Right atrium auricular region (tissue), 2 donors: ENCODE measurements at regions not wholly inside any gene's neighbourhood (a gene's known extent, or its start where the extent isn't known, plus 50 kb on each side); places are given as distances from the start of the nearest gene placed in this dataset.

Experiments
- DNase-seq: peaks from one replicate; pipeline ENCODE4 v3.0.0-alpha.2; 2019; ENCODE audit warnings: low spot score
- H3K27ac ChIP-seq, 2 donors: fragments of 200-600 bp; sonication (generic); 1 replicate in 1 of 2; 2 replicates in 1 of 2; pipeline ENCODE4 v1.5.1; 2016 to 2019
- H3K27me3 ChIP-seq, 2 donors: fragments of 200-600 bp; sonication (generic); one replicate each; pipeline versions ENCODE4 v1.5.1 to v1.6.0; 2017 to 2019
- H3K36me3 ChIP-seq: fragments of 200-600 bp; sonication (generic); one replicate; pipeline ENCODE4 v1.5.1; 2016
- H3K4me1 ChIP-seq, 2 donors: fragments of 200-600 bp; sonication (generic); one replicate each; pipeline versions ENCODE4 v1.5.1 to v1.6.0; 2017 to 2019
- H3K4me3 ChIP-seq, 2 donors: fragments of 200-600 bp; sonication (generic); 1 replicate in 1 of 2; 2 replicates in 1 of 2; pipeline ENCODE4 v1.5.1; 2017 to 2019; ENCODE audit warnings: mild to moderate bottlenecking in 1 of 2, moderate library complexity in 1 of 2
- H3K9me3 ChIP-seq, 2 donors: fragments of 200-600 bp; sonication (generic); one replicate each; pipeline ENCODE4 v1.5.1; 2019
- TF ChIP-seq, protein P1 (sequence below), 2 donors: fragments of 200-600 bp; sonication (generic); IDR thresholded peaks; one replicate each; pipeline ENCODE4 v1.5.1; 2019; ENCODE audit warnings: antibody characterized with exemption in 2 of 2

DNA sequence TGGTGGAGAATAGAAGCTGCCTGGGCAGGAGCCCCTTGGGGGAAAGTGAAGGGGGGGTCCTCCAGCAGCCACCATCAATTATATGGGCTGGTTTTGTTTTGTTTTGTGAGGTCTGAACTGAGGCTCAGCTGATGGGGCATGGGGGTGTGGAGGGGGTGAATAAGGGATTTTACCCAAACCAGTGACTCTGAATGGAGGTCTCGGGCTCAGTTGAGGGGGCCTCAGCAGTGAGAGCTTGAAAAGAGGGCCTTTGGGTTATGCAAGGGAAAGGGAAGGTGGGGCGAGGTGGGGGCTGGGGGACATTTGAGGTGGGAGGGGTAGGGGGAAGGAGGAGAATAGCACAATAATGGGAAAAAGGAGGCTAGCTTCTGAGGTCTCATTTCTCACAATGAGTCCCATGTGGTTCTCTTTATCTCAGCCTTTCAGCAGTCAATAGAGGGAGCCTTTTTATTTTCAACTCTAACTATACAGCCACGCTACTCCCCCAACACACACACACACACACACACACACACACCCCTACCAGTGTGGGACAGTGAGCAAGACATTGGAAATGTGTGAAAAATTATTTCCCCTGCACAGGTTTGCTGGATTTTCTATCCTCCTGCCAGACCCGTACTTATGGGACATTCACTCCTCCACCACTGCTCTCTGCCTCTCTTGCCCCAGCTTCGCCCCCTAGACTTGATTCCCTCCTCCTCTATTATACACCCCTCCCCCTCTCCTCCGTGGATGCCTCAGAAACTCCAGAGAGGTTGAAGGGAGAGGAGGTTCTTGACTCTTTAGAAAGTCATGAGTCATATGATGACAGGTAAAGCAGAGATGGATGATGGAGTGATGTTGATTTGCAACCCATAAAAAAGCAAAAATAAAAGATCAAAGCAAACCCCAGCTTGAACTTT is 96.0 kb downstream of the GTPBP8 start:
- H3K27ac ChIP-seq, result no peak overlapping the region
- no peak for DNase-seq
- no peaks in the 10 kb centered on the region for H3K9me3 ChIP-seq
- peaks cover 0 to 5% of the 10 kb centered on the region in 2 donors for H3K4me1 ChIP-seq
- TF ChIP-seq, protein P1, sequence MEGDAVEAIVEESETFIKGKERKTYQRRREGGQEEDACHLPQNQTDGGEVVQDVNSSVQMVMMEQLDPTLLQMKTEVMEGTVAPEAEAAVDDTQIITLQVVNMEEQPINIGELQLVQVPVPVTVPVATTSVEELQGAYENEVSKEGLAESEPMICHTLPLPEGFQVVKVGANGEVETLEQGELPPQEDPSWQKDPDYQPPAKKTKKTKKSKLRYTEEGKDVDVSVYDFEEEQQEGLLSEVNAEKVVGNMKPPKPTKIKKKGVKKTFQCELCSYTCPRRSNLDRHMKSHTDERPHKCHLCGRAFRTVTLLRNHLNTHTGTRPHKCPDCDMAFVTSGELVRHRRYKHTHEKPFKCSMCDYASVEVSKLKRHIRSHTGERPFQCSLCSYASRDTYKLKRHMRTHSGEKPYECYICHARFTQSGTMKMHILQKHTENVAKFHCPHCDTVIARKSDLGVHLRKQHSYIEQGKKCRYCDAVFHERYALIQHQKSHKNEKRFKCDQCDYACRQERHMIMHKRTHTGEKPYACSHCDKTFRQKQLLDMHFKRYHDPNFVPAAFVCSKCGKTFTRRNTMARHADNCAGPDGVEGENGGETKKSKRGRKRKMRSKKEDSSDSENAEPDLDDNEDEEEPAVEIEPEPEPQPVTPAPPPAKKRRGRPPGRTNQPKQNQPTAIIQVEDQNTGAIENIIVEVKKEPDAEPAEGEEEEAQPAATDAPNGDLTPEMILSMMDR (IDR thresholded peaks at IDR 0.05), result no peak
- H3K27me3 ChIP-seq, result no peaks in the 10 kb centered on the region
- H3K4me3 ChIP-seq, result no peak overlapping the region
- H3K36me3 ChIP-seq, result no peaks in the 10 kb centered on the region

DNA sequence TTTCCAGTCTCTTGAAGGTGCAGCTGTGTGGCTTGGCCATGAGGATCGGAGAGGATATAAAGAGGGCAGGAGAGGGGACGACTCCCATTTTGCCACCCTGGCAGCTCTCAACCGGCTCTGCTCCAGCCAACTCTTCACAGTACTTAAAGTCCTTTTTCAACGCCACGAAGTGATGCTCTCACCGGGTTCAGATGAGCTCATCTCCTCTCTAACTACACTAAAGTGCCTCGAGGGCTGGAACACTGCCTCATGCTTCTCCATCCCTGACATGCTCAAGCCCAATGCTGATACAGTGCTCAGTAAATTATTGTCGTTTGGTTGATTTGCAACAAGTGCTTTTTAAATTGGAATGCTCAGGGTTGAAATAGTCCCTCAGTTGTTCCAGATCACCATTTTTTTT is 97.8 kb downstream of the GTPBP8 start:
- Histone ChIP-seq H3K27ac (no peak overlapping the region), H3K4me3 (no peak overlapping the region), H3K9me3 (no peaks in the 10 kb centered on the region)

DNA sequence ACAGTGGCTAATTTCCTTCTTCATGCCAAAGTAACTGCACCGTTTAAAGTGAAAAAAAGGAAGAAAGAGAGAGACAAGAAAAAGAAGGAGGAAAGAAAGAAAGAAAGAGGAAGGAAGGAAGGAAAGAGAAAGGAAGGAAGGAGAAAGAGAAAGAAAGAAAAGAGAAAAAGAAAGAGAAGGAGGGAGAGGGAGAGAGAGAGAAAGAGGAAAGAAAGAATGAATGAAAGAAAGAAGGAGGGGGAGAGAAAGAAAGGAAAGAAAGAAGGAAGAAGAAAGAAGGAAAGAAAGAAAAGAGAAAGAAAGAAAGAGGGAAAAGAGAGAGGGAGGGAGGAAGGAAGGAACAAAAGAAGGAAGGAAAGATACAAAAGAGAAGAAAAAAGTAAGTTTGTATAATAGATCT is 100.6 kb downstream of the GTPBP8 start:
- TF ChIP-seq, protein P1 (IDR thresholded peaks at IDR 0.05), result no peak

More for the DNA sequence above, 97.8 kb downstream of the GTPBP8 start:
- Histone ChIP-seq H3K36me3 (no peaks in the 10 kb centered on the region), H3K27me3 (no peaks in the 10 kb centered on the region), H3K4me1 (peaks cover 0 to 5% of the 10 kb centered on the region in 2 donors)
- no peak for DNase-seq
- TF ChIP-seq, protein P1 (IDR thresholded peaks at IDR 0.05), result no peak

DNA sequence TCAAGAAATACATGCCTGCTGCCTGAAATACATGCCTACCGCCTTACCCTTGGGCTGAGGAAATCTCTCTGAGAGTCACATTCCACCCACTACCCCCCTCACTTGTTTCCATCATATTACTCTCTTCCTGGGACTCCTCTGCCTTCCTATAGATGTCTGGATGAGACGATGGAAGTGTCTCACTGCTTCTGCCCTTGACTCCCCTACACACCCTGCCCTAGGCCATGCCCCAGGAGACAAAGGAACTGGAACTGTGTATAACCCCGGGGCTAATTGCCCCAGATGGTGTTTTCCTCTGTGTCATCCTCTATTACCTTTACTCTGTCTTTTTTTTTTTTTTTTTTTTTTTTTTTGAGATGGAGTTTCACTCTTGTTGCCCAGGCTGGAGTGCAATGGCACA is 102.0 kb downstream of the GTPBP8 start:
- Histone ChIP-seq H3K4me3 (no peak overlapping the region), H3K27me3 (no peaks in the 10 kb centered on the region), H3K27ac (no peak overlapping the region), H3K4me1 (no peaks in the 10 kb centered on the region), H3K9me3 (no peaks in the 10 kb centered on the region), H3K36me3 (no peaks in the 10 kb centered on the region)
- DNase-seq, result no peak
- TF ChIP-seq, protein P1 (IDR thresholded peaks at IDR 0.05), result no peak

More for the DNA sequence above, 100.6 kb downstream of the GTPBP8 start:
- DNase-seq, result no peak
- Histone ChIP-seq H3K27me3 (no peaks in the 10 kb centered on the region), H3K36me3 (no peaks in the 10 kb centered on the region), H3K27ac (no peak overlapping the region), H3K9me3 (no peaks in the 10 kb centered on the region), H3K4me1 (no peaks in the 10 kb centered on the region), H3K4me3 (no peak overlapping the region)

DNA sequence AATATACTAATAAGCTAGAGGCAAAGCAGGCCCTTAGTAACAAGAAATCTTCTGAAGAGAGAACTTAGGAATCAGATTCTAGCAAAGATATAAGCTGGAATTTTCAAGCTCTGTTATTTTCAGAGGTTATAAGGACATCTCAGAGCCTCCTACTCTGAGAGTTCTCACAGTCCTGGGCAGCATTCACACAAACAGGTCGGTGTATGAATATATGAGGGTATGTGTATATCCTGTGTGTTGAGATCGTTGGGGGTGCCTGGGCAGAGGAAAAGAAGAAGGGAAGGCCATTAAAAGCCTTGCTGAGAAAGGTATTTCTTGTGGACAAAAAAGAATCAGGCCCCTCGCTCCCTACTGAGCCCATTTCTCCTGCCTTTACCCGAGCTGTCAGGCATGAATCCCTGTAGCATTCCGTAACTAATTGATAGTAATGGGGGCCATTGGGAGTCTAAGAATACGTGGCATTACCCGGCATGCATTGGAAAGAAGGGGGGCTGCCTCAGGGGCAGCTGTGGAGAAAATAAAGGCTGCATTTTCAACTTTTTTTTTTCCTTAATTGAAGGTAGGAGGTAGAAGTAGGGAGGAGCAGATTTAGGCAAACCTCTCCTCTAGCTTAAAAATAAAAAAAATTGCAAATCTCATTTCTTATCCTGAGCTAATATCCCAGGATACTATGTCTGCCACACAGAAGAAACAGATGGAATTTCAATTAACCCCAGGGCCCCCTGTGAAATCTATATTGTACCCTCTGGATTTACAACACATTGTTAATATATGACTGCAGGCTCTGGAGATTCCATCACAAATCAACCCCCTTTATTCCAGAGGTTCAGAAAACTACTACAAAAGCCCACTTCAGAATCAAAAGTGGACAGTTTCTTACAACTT is 103.8 kb downstream of the GTPBP8 start:
- H3K27me3 ChIP-seq, result no peaks in the 10 kb centered on the region
- H3K9me3 ChIP-seq, result peaks cover 0 to 6% of the 10 kb centered on the region in 2 donors
- H3K27ac ChIP-seq, result no peak overlapping the region
- no peaks in the 10 kb centered on the region for H3K36me3 ChIP-seq
- no peaks in the 10 kb centered on the region for H3K4me1 ChIP-seq
- TF ChIP-seq, protein P1 (IDR thresholded peaks at IDR 0.05), result no peak
- H3K4me3 ChIP-seq, result no peak overlapping the region
- no peak for DNase-seq
